Stimulated activated memory B cell treated with anti-CD40 and anti-IgM and Interleukin-4, amounts not matched to agents 10 μg/mL and 1 μg/mL and 100 μg/mL, for 72 hours (primary cell): ENCODE measurements at regions not wholly inside any gene's neighbourhood (a gene's known extent, or its start where the extent isn't known, plus 50 kb on each side); places are given as distances from the start of the nearest gene placed in this dataset.

Experiments
- ATAC-seq: fragments of 150-1000 bp; cut with Tn5 transposase; 2 replicates; pipeline ENCODE4 v1.10.0; 2021
- H3K27ac Mint-ChIP-seq: one replicate; pipeline ENCODE4 v1.8.0; 2022; ENCODE audit warnings: mild to moderate bottlenecking, mixed read lengths
- H3K27me3 Mint-ChIP-seq: one replicate; pipeline ENCODE4 v1.8.0; 2022; ENCODE audit warnings: mixed read lengths
- H3K36me3 Mint-ChIP-seq: one replicate; pipeline ENCODE4 v1.8.0; 2022; ENCODE audit warnings: mixed read lengths
- H3K4me1 Mint-ChIP-seq: one replicate; pipeline ENCODE4 v1.8.0; 2022; ENCODE audit warnings: mixed read lengths
- H3K4me3 Mint-ChIP-seq: one replicate; pipeline ENCODE4 v1.8.0; 2022; ENCODE audit warnings: mild to moderate bottlenecking, moderate library complexity, mixed read lengths
- H3K9me3 Mint-ChIP-seq: one replicate; pipeline ENCODE4 v1.8.0; 2022; ENCODE audit warnings: mixed read lengths

DNA sequence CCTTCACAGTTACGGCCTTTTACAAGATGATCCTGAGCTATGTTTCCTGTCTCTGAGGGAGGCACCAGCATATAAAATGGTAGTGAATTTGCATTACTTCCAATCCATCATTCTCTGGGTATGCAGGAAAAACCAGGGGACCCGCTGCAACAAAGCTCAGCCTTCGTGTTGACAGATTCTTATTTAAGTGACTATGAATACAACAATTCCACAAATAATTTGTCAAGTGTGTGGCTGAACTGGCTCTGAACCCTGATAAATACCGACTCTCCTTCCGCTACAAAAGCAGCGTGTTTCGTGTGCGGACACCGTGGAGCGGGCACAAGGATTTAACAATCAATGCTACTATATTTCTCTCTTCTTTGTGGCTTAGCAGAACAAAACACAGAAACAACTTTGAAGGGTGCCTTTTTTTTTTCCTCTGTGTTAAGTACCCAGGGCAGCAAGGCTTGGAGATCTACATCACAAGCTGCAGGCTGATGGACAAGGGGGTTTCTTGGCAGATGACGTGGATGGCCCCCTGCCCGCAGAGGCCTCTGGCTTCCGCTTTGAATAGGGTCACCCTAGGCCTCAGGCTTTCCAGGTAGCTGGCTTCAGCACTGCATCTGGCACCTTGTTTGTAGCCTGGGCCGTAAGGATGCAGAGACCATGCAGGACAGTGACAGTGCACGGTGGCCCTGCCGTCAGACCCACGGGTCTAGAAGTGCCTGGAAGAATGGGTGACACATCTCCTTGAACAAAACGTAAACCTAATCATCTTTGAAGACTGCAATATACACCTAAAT, 280.5 kb upstream of the TSHZ3 start:
- no peaks in the 10 kb centered on the region for H3K27me3 Mint-ChIP-seq
- H3K4me3 Mint-ChIP-seq: no peak overlapping the region
- no peak overlapping the region for H3K27ac Mint-ChIP-seq
- H3K4me1 Mint-ChIP-seq: no peaks in the 10 kb centered on the region
- H3K36me3 Mint-ChIP-seq: no peaks in the 10 kb centered on the region
- ATAC-seq: no peak
- H3K9me3 Mint-ChIP-seq: peaks cover 8% of the 10 kb centered on the region

DNA sequence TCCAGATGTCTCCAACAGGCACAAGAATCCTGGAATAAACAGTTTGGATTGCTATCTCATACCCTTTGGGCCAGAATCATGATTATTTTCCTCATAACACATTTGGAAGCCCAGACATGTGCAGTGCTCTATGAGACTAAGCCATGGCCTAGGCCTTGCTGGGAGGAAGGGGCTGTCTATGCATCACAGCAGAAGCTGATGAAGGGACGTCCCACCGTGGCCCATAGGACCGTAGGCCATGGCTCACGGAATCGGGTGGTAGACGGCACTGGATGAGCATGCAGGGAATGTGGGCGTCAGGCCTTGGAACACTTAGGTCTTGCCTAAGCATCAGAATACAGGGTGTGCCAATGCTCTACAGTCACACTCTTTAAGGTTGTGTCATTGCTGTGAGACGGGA, 283.8 kb upstream of the TSHZ3 start:
- Mint-ChIP-seq H3K4me1 (no peaks in the 10 kb centered on the region), H3K27me3 (no peaks in the 10 kb centered on the region), H3K9me3 (peaks cover 6% of the 10 kb centered on the region), H3K36me3 (no peaks in the 10 kb centered on the region), H3K27ac (no peak overlapping the region), H3K4me3 (no peak overlapping the region)
- ATAC-seq: no peak

DNA sequence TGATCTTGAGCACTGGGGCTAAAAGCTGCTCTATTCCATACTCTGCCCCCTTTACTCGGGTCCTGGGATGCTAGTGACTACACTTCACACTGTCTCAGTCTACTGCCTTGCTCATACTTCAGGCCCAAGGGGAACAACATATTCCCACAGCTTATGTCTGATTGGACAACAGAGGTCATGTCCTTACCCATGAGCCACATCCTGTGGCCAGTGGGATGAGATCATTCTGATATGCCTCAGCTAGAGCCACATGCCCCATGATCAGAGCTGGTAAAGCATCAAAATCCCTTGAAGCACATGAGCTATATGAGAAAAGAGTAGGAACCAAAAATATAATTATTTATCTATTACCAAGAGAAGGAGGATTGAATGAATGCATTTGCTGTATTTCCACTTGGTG, 290.1 kb upstream of the TSHZ3 start:
- Mint-ChIP-seq H3K27ac (no peak overlapping the region), H3K27me3 (peaks cover 14% of the 10 kb centered on the region), H3K4me1 (no peaks in the 10 kb centered on the region), H3K36me3 (peaks cover 4% of the 10 kb centered on the region), H3K4me3 (no peak overlapping the region), H3K9me3 (peaks cover 24% of the 10 kb centered on the region)
- ATAC-seq: no peak

DNA sequence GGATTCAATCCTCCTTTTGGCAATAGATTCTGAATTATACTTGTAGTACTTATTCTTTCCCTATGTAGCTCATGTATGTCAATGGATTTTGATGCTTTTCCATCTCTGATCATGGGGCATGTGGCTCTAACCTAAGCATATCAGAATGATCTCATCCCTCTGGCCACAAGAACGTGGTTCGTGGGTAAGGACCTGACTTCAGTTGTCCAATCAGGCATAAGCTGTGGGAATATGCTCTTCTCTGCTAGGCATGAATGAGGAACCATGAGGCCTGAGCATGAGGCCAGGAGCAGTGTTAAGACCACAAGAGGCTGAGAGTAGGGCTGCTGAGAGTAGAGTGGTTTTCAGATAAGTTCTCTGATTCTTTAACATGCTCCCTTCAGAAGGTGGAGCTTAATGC, 292.4 kb upstream of the TSHZ3 start:
- H3K4me3 Mint-ChIP-seq: no peak overlapping the region
- ATAC-seq: no peak
- H3K4me1 Mint-ChIP-seq: no peaks in the 10 kb centered on the region
- no peak overlapping the region for H3K27ac Mint-ChIP-seq
- H3K36me3 Mint-ChIP-seq: peaks cover 4% of the 10 kb centered on the region
- H3K9me3 Mint-ChIP-seq: peaks cover 30% of the 10 kb centered on the region
- H3K27me3 Mint-ChIP-seq: peaks cover 14% of the 10 kb centered on the region

DNA sequence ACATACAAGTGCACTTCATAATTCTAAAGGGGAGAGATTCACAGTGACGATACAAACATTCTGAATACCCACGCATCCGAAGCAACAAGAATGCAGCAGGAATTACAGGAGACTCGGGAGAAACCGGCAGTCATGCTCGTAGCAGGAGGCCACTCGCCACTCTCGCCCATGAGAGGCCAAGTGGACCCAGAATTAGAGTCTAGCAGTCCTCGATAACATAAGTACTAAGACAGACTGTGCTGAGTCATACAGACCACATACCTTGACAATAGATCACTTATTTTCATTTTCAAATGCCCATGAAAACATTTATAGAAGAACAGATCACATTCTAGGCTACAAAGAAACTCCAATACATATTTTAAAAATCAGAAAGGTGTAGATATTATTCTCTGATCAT, 299.1 kb upstream of the TSHZ3 start:
- H3K36me3 Mint-ChIP-seq: no peaks in the 10 kb centered on the region
- H3K27ac Mint-ChIP-seq: no peak overlapping the region
- H3K27me3 Mint-ChIP-seq: no peaks in the 10 kb centered on the region
- H3K9me3 Mint-ChIP-seq: peaks cover 19% of the 10 kb centered on the region
- no peak overlapping the region for H3K4me3 Mint-ChIP-seq
- ATAC-seq: no peak
- no peaks in the 10 kb centered on the region for H3K4me1 Mint-ChIP-seq

DNA sequence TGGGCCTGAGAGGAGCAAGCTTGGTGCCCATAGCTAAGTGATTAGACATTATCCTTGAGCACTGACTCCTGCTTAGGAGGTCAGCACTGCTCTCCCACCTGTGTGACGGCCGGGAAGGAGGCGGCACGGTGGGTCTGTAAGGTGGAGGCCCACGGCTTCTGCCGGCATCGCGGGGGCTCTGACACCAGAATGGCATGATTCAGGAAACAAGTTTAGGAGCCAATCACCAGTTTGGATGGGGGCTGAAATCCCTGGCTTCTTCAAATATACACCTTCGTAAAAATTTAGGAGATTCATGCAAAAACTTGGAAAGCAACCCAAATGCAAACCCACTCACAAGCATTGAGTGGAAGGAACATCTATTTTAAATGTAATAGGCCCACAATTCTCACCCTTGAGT, 307.3 kb upstream of the TSHZ3 start:
- no peak overlapping the region for H3K4me3 Mint-ChIP-seq
- no peaks in the 10 kb centered on the region for H3K27me3 Mint-ChIP-seq
- no peak for ATAC-seq
- no peaks in the 10 kb centered on the region for H3K4me1 Mint-ChIP-seq
- H3K9me3 Mint-ChIP-seq: peaks cover 12% of the 10 kb centered on the region
- H3K27ac Mint-ChIP-seq: no peak overlapping the region
- no peaks in the 10 kb centered on the region for H3K36me3 Mint-ChIP-seq

DNA sequence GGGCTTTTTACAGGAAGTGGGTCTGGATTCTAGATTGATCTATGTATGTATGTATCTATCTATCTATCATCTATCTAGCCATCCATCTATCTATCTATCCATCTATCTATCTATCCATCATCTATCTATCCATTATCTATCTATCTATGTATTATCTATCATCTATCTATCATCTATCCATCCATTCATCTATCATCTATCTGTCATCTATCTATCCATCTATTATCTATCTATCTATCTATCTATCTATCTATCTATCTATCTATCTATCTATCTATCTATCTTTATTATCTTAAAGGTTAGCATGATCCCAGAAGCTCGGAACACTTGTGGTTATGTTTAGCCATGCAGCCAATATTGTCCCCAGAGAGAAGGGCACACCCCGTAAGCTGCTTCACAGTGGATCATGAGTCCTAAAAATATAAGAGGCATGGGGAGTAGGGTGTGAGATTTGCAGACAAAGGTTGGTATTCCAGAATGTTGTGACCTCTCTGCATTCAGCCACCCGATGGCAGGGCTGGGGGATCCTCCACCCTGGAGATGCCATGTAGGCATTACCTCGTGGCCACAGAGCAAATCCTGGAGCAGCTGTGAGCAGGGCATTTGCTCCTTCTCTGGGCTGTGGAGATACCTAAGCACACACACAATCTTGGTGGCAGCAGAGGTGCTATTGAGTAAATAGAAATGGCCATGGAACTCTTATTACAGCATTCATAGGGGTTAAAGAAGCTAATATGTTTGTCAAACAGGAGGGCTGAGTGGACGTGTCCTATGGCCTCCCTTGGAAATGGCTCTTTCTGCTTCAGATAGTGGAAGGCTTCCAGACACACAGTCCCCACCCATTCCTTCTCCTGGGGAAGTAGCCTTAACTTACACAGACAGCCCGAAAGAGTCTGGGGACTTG, 310.0 kb upstream of the TSHZ3 start:
- H3K27ac Mint-ChIP-seq: no peak overlapping the region
- H3K4me3 Mint-ChIP-seq: no peak overlapping the region
- no peaks in the 10 kb centered on the region for H3K36me3 Mint-ChIP-seq
- no peaks in the 10 kb centered on the region for H3K4me1 Mint-ChIP-seq
- no peak for ATAC-seq
- H3K27me3 Mint-ChIP-seq: no peaks in the 10 kb centered on the region
- peaks cover 9% of the 10 kb centered on the region for H3K9me3 Mint-ChIP-seq

DNA sequence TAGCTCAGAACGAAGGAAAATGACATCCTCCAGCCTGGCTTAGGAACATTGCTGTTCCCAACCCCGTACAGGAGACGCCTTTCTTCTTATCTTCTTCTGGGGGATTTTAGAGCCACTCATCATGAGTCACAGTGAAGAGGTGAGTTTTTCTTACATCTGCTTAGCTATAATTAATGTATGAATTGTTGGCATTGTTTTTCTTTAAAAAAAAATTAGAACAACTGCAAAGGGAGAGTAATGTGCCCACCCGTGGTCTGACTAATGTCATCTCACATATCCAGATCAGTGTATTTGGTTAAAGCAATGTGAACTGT, 310.6 kb upstream of the TSHZ3 start:
- Mint-ChIP-seq H3K27me3 (no peaks in the 10 kb centered on the region), H3K36me3 (no peaks in the 10 kb centered on the region), H3K4me1 (no peaks in the 10 kb centered on the region), H3K9me3 (peaks cover 5% of the 10 kb centered on the region), H3K4me3 (no peak overlapping the region), H3K27ac (no peak overlapping the region)
- ATAC-seq: no peak

DNA sequence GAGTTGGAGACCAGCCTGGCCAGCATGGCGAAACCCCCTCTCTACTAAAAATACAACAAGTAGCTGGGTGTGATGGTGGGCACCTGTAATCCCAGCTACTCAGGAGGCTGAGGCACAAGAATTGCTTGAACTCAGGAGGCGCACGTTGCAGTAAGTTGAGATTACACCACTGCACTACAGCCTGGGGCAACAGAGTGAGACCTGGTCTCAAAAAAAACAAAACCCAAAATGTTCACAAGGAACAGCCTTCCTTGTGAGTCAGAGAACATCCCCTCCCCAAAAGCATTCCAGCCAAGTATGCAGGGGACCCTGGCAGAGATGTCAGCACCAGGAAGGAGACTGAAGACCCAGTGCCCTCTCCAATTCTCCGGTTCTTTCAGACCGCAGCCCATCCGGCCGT, 314.9 kb upstream of the TSHZ3 start:
- Mint-ChIP-seq H3K36me3 (no peaks in the 10 kb centered on the region), H3K27me3 (no peaks in the 10 kb centered on the region), H3K4me3 (no peak overlapping the region), H3K4me1 (no peaks in the 10 kb centered on the region), H3K9me3 (peaks cover 11% of the 10 kb centered on the region), H3K27ac (no peak overlapping the region)
- ATAC-seq: no peak

DNA sequence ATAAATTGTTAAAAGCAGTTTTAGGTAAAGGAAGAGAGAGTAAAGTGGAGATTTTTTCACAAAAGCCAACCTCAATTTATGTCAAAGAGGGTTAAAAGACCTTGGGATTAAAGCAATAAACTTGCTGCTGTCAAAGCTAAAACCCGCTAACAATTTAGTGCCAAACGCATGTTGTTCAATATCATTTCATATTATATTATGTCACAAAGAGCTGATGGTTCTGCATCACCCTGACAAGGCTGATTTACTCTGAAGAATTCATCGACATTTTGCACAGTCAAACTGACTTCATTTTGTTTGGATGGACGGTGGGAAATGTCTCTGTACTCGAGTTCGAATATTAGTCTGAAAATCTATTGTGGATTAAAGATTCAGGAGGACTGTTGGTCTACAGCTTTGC, 315.8 kb upstream of the TSHZ3 start:
- Mint-ChIP-seq H3K9me3 (peaks cover 13% of the 10 kb centered on the region), H3K36me3 (no peaks in the 10 kb centered on the region), H3K27me3 (no peaks in the 10 kb centered on the region)

DNA sequence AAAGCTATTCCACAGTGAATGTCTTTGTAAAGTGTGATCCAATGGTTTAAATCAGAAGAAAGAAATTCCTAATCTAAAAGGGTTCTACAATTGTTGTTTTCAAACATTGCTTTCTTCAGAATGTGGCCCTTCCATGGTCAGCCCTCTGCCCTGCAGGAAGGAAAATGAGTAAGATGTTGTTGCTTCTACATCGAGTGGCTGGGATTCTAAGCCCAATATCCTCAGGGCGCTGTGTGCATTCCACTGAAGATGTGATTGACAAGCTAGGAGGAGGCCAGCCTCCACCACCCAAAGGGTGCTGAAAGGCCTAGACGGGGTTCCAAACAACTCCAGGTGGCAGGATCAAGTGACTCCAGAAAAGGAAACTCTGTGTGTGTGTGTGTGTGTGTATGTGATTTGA, 316.9 kb upstream of the TSHZ3 start:
- no peaks in the 10 kb centered on the region for H3K27me3 Mint-ChIP-seq
- no peak for ATAC-seq

More for the DNA sequence above, 315.8 kb upstream of the TSHZ3 start:
- H3K4me1 Mint-ChIP-seq: no peaks in the 10 kb centered on the region
- ATAC-seq: no peak
- H3K4me3 Mint-ChIP-seq: no peak overlapping the region
- no peak overlapping the region for H3K27ac Mint-ChIP-seq

DNA sequence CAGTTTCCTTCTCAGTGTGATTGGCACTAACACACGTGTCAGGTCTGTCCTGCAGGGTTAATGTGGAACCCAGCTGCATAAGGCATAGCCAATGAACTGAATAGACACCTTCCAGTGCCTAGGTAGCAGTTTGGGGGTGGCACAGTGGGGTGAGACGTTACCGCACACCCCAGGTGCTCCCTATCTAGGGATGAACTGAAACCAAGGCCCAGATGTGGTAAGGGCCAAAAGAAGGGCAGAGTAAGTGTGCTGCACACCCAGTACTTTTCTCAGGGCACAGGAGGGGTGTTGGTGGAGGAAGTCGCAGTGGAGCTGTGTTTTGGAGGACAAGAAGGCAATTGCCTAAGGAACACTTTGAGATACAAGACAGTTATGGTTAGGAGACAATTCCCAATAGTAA, 317.9 kb upstream of the TSHZ3 start:
- no peak for ATAC-seq
- no peaks in the 10 kb centered on the region for H3K36me3 Mint-ChIP-seq
- H3K27ac Mint-ChIP-seq: no peak overlapping the region
- H3K4me1 Mint-ChIP-seq: no peaks in the 10 kb centered on the region
- H3K4me3 Mint-ChIP-seq: no peak overlapping the region
- no peaks in the 10 kb centered on the region for H3K27me3 Mint-ChIP-seq
- peaks cover 15% of the 10 kb centered on the region for H3K9me3 Mint-ChIP-seq

More for the DNA sequence above, 316.9 kb upstream of the TSHZ3 start:
- H3K4me1 Mint-ChIP-seq: no peaks in the 10 kb centered on the region
- peaks cover 15% of the 10 kb centered on the region for H3K9me3 Mint-ChIP-seq
- no peaks in the 10 kb centered on the region for H3K36me3 Mint-ChIP-seq
- H3K27ac Mint-ChIP-seq: no peak overlapping the region
- H3K4me3 Mint-ChIP-seq: no peak overlapping the region

DNA sequence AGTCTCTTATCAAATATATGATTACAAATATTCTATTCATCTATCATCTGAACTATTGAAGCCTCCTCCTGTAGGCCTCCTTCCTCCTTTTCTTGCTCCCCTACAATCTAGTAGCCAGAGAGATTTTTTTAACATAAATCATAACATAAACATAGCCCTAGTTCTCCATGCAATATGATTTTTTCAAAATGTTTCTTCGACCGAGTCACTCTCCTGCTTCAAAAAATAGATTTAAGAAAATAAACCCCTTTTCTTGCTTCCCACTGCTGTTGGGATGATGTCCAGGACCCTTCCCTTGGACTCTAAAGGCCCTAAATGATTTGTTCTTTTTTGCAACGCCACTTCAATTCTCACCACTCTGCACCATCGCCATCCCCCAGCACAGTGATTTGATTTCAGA, 319.7 kb upstream of the TSHZ3 start:
- H3K4me1 Mint-ChIP-seq: no peaks in the 10 kb centered on the region
- peaks cover 19% of the 10 kb centered on the region for H3K9me3 Mint-ChIP-seq
- no peak overlapping the region for H3K27ac Mint-ChIP-seq
- ATAC-seq: no peak
- H3K27me3 Mint-ChIP-seq: no peaks in the 10 kb centered on the region
- H3K36me3 Mint-ChIP-seq: no peaks in the 10 kb centered on the region
- no peak overlapping the region for H3K4me3 Mint-ChIP-seq

DNA sequence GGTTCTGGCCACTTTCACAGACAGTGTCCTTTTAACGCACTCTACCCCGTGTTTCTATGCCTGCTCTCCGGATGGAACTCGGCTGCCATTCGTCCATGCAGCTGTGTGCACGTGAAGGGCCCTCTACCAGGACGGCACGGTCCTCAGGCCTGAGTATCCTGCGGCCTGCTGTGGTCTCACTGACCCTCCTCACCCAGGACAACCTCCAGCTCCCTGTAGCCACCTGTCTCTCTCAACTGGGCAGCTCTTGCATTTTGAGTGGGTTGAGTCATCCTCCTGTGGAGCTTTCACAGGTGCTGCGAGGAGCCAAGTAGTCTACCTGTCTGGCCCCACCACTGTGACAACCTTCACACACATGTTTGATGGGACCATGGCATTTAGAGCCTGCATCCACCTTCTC, 321.7 kb upstream of the TSHZ3 start:
- Mint-ChIP-seq H3K27me3 (no peaks in the 10 kb centered on the region), H3K27ac (no peak overlapping the region), H3K9me3 (peaks cover 23% of the 10 kb centered on the region), H3K4me3 (no peak overlapping the region), H3K36me3 (no peaks in the 10 kb centered on the region), H3K4me1 (no peaks in the 10 kb centered on the region)
- ATAC-seq: no peak

DNA sequence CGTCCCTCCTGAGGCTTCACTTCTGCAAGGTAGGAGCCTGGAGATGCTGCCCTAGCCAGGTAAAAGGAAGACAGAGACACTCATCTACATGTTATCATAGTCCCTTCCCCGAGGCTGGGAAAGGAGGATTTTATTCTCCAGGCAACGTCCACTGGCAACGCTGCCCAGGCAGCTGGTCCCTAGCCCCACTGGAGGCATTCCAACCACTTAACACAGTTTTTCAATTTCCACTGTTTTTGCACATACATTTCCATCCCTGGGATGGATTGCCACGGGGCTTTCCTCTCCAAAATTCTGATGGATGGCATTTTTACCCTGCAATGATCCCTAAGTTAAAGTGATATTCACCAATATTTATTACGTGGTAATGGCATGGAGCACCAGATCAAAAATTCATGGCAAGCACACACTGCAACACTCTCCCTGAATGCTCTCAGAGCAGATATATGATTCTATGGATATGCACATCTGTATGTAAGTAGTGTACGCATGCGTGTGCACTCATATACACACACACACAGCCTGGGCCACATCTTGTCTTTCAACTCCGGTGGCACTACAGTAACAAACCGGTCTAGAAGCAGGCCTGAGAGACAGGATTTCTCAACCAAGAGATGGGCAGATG, 322.3 kb upstream of the TSHZ3 start:
- H3K36me3 Mint-ChIP-seq: no peaks in the 10 kb centered on the region
- no peak for ATAC-seq
- no peak overlapping the region for H3K27ac Mint-ChIP-seq
- H3K4me3 Mint-ChIP-seq: no peak overlapping the region
- no peaks in the 10 kb centered on the region for H3K4me1 Mint-ChIP-seq
- H3K27me3 Mint-ChIP-seq: no peaks in the 10 kb centered on the region
- H3K9me3 Mint-ChIP-seq: peaks cover 23% of the 10 kb centered on the region
